ENCODE measurements at regions not wholly inside any gene's neighbourhood (a gene's known extent, or its start where the extent isn't known, plus 50 kb on each side); places are given as distances from the start of the nearest gene placed in this dataset.

GRCh38 chr5:82365026-82365425, 86.9 kb upstream of the RPS23 start:
- no peak for TF ChIP-seq CTCF (IDR thresholded peaks at IDR 0.05)

GRCh38 chr5:82364497-82364896, 86.3 kb upstream of the RPS23 start:
- peak; percentile 33; the same call in 1 of the 2 replicates for TF ChIP-seq CTCF (IDR thresholded peaks at IDR 0.05)

GRCh38 chr5:82363524-82363923, 85.4 kb upstream of the RPS23 start:
- TF ChIP-seq CTCF (IDR thresholded peaks at IDR 0.05) = no peak

- no peak for TF ChIP-seq CTCF (IDR thresholded peaks at IDR 0.05)
Measured at GRCh38 chr5:82362636-82363035, 84.5 kb upstream of the RPS23 start.

- TF ChIP-seq CTCF (IDR thresholded peaks at IDR 0.05) = no peak
Measured at GRCh38 chr5:82360022-82360421, 81.9 kb upstream of the RPS23 start.

- TF ChIP-seq CTCF (IDR thresholded peaks at IDR 0.05) = no peak
Measured at GRCh38 chr5:82359272-82359671, 81.1 kb upstream of the RPS23 start.

GRCh38 chr5:82358457-82358856, 80.3 kb upstream of the RPS23 start:
- TF ChIP-seq CTCF (IDR thresholded peaks at IDR 0.05) = no peak
